ENCODE measurements at regions not wholly inside any gene's neighbourhood (a gene's known extent, or its start where the extent isn't known, plus 50 kb on each side); places are given as distances from the start of the nearest gene placed in this dataset.

- Histone ChIP-seq H3K79me2 (ENCODE audit: control insufficient read depth in 1 of 2, insufficient read depth in 2 of 2, low read length in 2 of 2) (no peaks in the 10 kb centered on the region), H2BK15ac (ENCODE audit: low read length) (no peak overlapping the region), H3K4me3 (ENCODE audit: extremely low read depth in 1 of 4, insufficient read depth in 2 of 4, low read depth in 3 of 4, low read length in 4 of 4) (no peak overlapping the region), H3K23me2 (ENCODE audit: low read depth, low read length) (no peaks in the 10 kb centered on the region), H3K9ac (replicated peaks in 1 of 4; ENCODE audit: extremely low read depth in 1 of 4, low read depth in 3 of 4, low read length in 3 of 4) (no peak overlapping the region), H2AFZ (ENCODE audit: low read length) (no peak overlapping the region), H2BK5ac (ENCODE audit: low read depth, low read length) (no peak overlapping the region), H3K4ac (replicated peaks; ENCODE audit: insufficient read length, low read depth, low read length) (no peak overlapping the region), H3K56ac (replicated peaks; ENCODE audit: insufficient read length, low read depth, low read length) (no peak overlapping the region), H3K27ac (ENCODE audit: low read depth, low read length) (no peak overlapping the region), H2BK120ac (replicated peaks; ENCODE audit: low read depth, low read length) (no peak overlapping the region), H2BK12ac (ENCODE audit: low read depth, low read length) (no peak overlapping the region), H2BK20ac (ENCODE audit: low read length) (no peak overlapping the region), H3K79me1 (ENCODE audit: low read depth, low read length) (no peaks in the 10 kb centered on the region), H3K18ac (ENCODE audit: extremely low read depth, low read length) (no peak overlapping the region), H4K91ac (replicated peaks; ENCODE audit: insufficient read length, low read length) (no peak overlapping the region), H4K20me1 (replicated peaks in 1 of 2; ENCODE audit: control insufficient read depth in 1 of 2, insufficient read depth in 2 of 2, low read length in 2 of 2) (no peaks in the 10 kb centered on the region), H3K36me3 (ENCODE audit: control insufficient read depth in 2 of 4, insufficient read depth in 4 of 4, low read length in 3 of 4) (no peaks in the 10 kb centered on the region), H3K27me3 (replicated peaks in 1 of 4; ENCODE audit: control insufficient read depth in 3 of 4, extremely low read depth in 1 of 4, insufficient read depth in 3 of 4, low read length in 3 of 4) (no peaks in the 10 kb centered on the region), H3K9me3 (ENCODE audit: insufficient read depth in 2 of 2, low read depth in 1 of 2, low read length in 1 of 2) (no peaks in the 10 kb centered on the region), H4K5ac (ENCODE audit: insufficient read length, low read depth, low read length) (no peak overlapping the region), H3K23ac (ENCODE audit: insufficient read length) (no peak overlapping the region), H2AK5ac (ENCODE audit: low read depth, low read length) (no peak overlapping the region), H3K4me1 (replicated peaks in 1 of 4; ENCODE audit: control insufficient read depth in 3 of 4, insufficient read depth in 4 of 4, low read length in 3 of 4) (no peaks in the 10 kb centered on the region), H4K8ac (ENCODE audit: extremely low read depth, insufficient read depth, low read length) (no peak overlapping the region), H3K14ac (ENCODE audit: insufficient read length) (no peak overlapping the region), H3K4me2 (ENCODE audit: insufficient read depth in 1 of 2, low read depth in 2 of 2, low read length in 2 of 2) (no peak overlapping the region)
- WGBS, 2 experiments (ENCODE audit: extremely low coverage in 1 of 2, insufficient coverage in 1 of 2, insufficient read length in 1 of 2, insufficient replicate concordance in 2 of 2, low coverage in 1 of 2, low lambda C conversion rate in 2 of 2, missing lambda C conversion rate in 1 of 2): 91% methylated on average over 2 of the region's 2 CpGs; no CpG with 5 or more reads in 1 of the 2 experiments
- ChIA-PET CTCF (ENCODE audit: partially characterized antibody) (no interaction called here), POLR2A (ENCODE audit: partially characterized antibody) (no interaction called here)
- FAIRE-seq: no peak
- DNase-seq (ENCODE audit: low read depth in 1 of 2, low spot score in 2 of 2): no peak
- TF ChIP-seq MAFK (IDR thresholded peaks at IDR 0.05; ENCODE audit: low read depth, low read length): no peak
- no peak for TF ChIP-seq POLR2A (IDR thresholded peaks at IDR 0.05; ENCODE audit: control extremely low read depth in 1 of 2, low read depth in 2 of 2, low read length in 2 of 2)
- TF ChIP-seq EGR1 (IDR thresholded peaks at IDR 0.05; ENCODE audit: borderline replicate concordance, low read depth, low read length): no peak
- no peak for TF ChIP-seq JUN (IDR thresholded peaks at IDR 0.05; ENCODE audit: low read depth, low read length)
- no peak for TF ChIP-seq TAF7 (optimal IDR thresholded peaks at IDR 0.05; ENCODE audit: borderline replicate concordance, low read depth, low read length)
- no peak for TF ChIP-seq BRCA1 (IDR thresholded peaks at IDR 0.05; ENCODE audit: low read depth, low read length)
- TF ChIP-seq GABPA (IDR thresholded peaks at IDR 0.05; ENCODE audit: borderline replicate concordance, insufficient read depth, low read length): no peak
- TF ChIP-seq SP4 (IDR thresholded peaks at IDR 0.05; ENCODE audit: low read length): no peak
- no peak for TF ChIP-seq SUZ12 (IDR thresholded peaks at IDR 0.05; ENCODE audit: low read length)
- no peak for TF ChIP-seq POU5F1 (IDR thresholded peaks at IDR 0.05; ENCODE audit: low read depth, low read length)
- no peak for TF ChIP-seq ASH2L (IDR thresholded peaks at IDR 0.05; ENCODE audit: low read length)
- no peak for TF ChIP-seq ZNF274 (IDR thresholded peaks at IDR 0.05; ENCODE audit: borderline replicate concordance, extremely low read depth, low read length)
- TF ChIP-seq SIRT6 (IDR thresholded peaks at IDR 0.05; ENCODE audit: low read length): no peak
- no peak for TF ChIP-seq CTBP2 (IDR thresholded peaks at IDR 0.05; ENCODE audit: borderline replicate concordance, insufficient read depth, insufficient read length, low read length)
- TF ChIP-seq RBBP5 (IDR thresholded peaks at IDR 0.05; ENCODE audit: borderline replicate concordance, low read depth, low read length): no peak
- TF ChIP-seq KDM1A (IDR thresholded peaks at IDR 0.05; ENCODE audit: borderline replicate concordance, low read length): no peak
- no peak for TF ChIP-seq YY1 (IDR thresholded peaks at IDR 0.05; ENCODE audit: low read depth, low read length)
Measured at GRCh38 chr1:211183747-211184313, 49.9 kb upstream of the KCNH1 start.

All from H1 (cell line).